Inflammatory macrophage treated with lipopolysaccharide for 1 hour (primary cell): ENCODE measurements at regions not wholly inside any gene's neighbourhood (a gene's known extent, or its start where the extent isn't known, plus 50 kb on each side); places are given as distances from the start of the nearest gene placed in this dataset.

Experiments used
- DNase-seq, 2 donors: peaks; one replicate each; pipeline ENCODE4 v3.0.0-alpha.2; 2020 to 2022

- no peak for DNase-seq
Observed at GRCh38 chr3:193938613-193939012, 197.3 kb upstream of the HES1 start.

- DNase-seq: no peak
Observed at GRCh38 chr3:193939527-193939926, 196.4 kb upstream of the HES1 start.

- DNase-seq: no peak
Observed at GRCh38 chr3:193940526-193940925, 195.4 kb upstream of the HES1 start.

- DNase-seq: no peak
Observed at GRCh38 chr3:193941486-193941885, 194.5 kb upstream of the HES1 start.

DNA sequence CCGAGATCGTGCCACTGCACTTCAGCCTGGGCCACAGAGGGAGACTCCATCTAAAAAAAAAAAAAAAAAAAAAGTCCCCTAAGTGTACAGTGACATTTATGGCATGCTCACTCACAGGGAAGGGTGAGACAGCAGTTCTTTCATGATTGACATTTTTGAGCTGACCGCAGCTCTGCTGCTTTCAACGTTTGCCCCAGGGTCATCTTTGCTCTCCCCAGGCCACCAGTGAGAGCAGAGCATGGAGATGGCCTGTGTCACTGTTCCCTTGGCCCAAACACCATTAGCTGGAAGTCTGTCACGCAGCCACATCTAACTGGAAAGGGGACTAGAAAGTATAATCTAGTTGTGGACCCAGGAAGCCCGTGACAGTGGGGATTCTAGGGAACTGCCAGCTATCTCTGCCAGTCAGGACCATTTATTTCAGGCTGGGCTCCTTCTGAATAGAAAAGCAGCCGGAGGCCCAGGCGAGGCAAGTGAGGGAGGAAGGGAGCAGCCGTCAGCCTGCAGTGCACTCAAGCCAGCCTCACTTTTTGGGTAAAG is 193.4 kb upstream of the HES1 start:
- no peak for DNase-seq

DNA sequence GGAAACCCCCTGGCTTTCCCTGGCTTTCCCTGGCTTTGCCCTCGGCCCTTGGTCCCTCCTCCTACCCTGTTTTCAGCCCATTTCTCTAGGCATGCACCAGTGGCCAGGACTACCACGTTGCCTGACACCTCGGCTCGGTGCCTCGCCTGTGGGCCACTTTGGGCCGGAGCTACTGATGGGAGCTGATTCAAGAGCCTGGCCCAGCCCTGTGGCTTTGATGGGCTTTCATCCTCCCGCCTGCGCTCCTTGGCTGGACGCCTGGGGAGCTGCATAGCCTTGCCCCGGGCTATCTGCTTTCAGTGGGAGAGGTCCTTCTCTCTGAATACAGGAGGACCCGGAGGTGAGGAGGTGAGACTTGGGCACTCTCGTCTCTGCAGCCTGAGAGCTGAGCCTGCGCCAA is 192.7 kb upstream of the HES1 start:
- DNase-seq: no peak

GRCh38 chr3:193943851-193944517 is 192.0 kb upstream of the HES1 start:
- DNase-seq: no peak

- no peak for DNase-seq
Observed at GRCh38 chr3:193944518-193944884, 191.4 kb upstream of the HES1 start.

GRCh38 chr3:193945143-193945542 is 190.8 kb upstream of the HES1 start:
- DNase-seq: no peak

DNA sequence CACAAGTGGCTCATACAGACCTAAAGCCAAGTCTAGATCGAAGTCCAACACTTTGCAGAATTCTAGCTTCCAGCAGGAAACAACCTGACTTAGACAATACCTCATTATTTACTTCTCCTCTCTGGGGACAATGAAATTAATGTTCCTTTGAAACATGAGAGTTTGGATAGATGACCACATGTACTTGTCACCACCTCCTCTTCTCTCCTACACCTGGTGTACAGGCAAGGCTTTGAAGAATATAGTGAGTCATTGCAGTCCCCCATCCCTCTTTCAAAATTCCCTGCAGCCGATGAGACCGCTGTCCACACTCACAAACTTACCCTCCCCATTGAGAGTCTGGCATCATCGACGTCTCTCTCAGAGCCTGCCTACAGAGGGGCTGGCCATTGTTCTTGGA is 189.0 kb upstream of the HES1 start:
- DNase-seq: no peak

- DNase-seq: no peak
Observed at GRCh38 chr3:193947596-193947995, 188.4 kb upstream of the HES1 start.

- no peak for DNase-seq
Observed at GRCh38 chr3:193948459-193948858, 187.5 kb upstream of the HES1 start.

- no peak for DNase-seq
Observed at GRCh38 chr3:193951859-193952258, 184.1 kb upstream of the HES1 start.

- DNase-seq: no peak
Observed at GRCh38 chr3:193954752-193955151, 181.2 kb upstream of the HES1 start.

DNA sequence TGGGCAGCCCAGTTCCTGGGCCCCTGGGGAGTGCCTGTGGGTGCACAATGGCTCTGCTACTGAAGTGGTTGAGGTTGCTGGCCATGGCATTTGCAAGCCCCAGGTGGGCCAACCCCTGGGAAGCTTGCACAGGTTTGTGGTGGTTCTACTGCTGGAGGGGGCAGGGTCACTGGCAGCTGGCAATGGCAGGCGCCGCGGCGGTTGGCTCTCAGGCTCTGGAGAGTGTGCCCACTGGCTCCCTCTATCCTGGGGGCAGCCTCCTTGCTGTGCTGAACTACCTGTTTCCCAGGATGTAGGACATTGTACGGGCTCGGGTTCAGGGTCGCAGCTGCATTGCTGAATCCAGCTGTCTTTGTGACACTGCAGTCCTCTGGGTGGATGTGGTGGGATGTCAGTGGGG is 180.2 kb upstream of the HES1 start:
- no peak for DNase-seq

DNA sequence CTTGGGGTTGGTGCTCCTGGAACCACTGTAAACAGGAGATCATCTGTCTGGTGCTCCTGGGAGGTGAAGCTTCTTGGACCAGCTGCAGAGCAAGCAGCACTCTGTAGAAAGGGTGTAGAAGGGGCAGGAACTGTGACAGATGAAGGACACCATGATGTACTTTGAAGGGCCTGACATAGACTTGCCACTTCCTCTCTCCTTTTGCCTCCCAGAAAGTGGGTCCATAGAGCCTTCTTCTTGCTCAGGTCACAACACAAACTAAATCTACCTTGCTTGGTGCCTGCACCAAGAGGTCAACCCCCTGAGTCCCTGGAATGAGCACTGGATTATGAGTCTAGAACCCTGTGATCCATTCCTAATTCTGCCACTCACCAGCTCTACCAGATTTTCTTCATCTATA is 176.1 kb upstream of the HES1 start:
- DNase-seq: no peak

- no peak for DNase-seq
Observed at GRCh38 chr3:193960487-193961274, 175.3 kb upstream of the HES1 start.

DNA sequence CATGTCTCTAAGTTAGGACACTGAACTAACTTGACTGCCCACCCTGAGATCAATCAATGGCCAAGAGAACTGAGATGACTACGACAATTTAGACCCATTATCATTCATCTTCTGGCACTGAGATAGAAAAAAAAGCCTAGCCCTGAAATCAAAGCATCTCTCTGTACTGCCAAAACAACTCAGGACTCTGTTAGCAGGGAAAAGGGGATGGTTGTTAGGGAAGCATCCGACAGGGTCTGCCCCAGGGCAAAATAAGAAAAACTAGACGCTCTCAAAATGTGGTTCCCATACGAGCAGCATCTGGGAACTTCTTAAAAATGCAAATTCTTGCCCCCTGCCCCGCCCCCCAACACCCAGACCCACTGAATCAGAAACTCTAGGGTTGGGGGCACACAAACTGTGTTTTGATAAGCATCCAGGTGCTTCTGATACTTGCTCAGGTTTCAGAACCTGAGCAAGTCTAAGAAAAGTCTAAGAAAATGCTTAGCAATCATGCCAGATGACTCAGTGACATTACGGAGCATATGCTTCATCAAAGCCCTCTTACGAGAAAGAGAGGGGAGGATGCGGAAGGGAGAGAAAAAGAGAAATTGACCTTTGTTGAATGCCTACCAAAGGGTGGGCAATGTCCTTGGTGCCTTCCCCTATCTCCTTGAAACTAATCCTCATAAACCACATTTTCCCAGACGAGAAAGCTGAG is 172.8 kb upstream of the HES1 start:
- no peak for DNase-seq

DNA sequence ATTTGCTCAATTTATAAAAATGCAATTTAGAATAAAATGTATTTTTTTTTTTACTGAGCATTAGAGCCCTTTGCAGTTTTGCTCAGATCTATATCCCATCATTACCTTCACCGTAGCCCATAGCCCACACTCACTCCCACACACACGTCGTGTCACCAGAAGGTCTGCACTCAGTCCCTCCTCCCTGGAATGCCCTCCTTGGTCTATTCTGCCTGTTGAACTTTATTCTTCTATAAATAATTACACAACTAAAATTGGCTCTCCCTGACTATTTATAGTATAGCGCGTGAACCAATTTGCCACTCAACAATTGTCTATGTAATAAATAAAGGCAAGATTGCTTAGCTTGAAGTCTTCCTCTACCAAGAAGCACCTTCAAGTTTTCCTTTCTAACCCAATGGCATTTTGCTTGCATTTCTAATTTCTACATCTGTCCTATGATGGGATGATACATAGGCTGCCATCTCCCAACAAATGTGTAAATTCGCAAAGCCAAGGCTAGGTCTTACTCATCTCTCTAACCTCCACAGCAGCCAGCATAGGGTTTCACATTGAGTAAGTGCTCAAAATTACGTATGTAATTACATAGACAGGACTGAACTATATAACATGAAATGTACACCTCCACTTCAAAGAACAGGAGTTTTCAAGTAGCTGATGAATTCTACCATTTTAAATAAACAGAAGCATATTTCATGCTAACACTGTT is 172.0 kb upstream of the HES1 start:
- no peak for DNase-seq

DNA sequence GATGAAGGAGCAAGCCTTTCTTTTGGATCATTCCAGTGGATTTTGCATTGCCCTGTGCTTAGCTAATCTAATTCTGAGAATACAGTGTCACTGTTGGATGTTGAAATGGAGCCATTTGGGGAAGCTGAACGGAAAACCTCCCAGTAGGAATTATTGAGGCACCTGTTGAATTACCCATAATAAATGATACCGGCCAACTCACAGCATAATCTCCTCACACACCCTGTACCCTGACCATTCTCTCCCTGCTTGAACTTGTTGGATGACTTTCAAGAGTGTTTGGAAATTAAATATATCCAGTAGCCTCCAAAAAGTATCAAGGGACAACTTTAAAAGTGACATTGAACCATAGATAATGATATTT is 171.4 kb upstream of the HES1 start:
- peak in 1 of 2 donors; percentile 37 for DNase-seq

DNA sequence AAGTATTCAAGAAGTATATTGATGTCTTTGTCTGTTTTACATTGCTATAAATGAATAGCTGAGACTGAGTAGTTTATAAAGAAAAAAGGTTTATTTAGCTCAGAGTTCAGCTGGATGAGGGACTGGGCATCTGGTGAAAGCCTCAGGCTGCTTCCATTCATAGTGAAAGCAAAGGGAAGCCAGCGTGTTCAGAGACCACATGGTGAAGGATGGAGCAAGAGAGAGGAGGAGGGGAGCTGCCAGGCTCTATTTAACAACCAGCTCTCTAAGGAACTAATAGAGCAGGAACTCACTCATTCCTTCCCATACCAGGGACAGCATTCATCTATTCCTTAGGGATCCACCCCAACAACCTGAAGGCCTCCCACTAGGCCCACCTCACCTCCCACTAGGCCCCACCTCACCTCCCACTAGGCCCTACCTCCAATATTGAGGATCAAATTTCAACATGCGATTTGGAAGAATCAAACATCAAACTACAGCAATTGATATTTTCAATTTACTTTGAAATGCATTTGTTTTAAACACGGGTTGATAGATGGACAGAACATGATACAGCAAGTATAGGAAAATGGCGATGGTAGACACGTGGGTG is 167.5 kb upstream of the HES1 start:
- DNase-seq: peak in 1 of 2 donors; percentile 20

DNA sequence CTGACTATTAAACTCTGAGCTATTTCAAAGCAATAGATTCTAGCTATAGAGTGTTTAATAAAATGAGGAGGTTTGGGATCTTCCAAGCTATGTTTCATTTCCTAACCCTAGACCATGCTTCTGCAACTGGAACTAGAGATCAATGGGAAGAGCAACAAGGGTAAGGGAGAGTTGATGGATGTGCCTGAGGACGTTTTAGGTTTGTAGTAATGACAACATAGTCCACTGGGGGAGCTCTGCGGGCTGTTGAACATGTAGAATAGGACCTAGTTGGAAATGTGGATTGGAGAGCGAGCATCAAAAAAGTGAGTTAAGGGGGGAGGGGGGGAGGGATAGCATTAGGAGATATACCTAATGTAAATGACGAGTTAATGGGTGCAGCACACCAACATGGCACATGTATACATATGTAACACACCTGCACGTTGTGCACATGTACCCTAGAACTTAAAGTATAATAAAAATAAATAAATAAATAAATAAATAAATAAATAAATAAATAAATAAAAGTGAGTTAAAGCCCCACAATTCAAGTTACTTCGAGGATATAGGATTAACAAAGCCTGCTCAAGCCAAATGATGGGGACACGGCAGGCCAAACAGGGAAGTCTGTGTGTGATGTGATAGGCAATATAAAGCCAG is 165.7 kb upstream of the HES1 start:
- DNase-seq: peak; percentile 33 to 65
